ENCODE measurements at regions not wholly inside any gene's neighbourhood (a gene's known extent, or its start where the extent isn't known, plus 50 kb on each side); places are given as distances from the start of the nearest gene placed in this dataset.

- Mint-ChIP-seq H3K4me1 (no peaks in the 10 kb centered on the region), H3K27me3 (peaks cover 12% of the 10 kb centered on the region), H3K36me3 (ENCODE audit: low read depth) (no peaks in the 10 kb centered on the region), H3K27ac (no peak overlapping the region), H3K4me3 (no peak overlapping the region), H3K9me3 (no peaks in the 10 kb centered on the region)
- intact Hi-C loops (cut with micrococcal nuclease), result no loop called here
- ChIA-PET POLR2A (no interaction called here), CTCF (interaction anchor here (1.3 kb wide), 1 partner anchor 15 kb away, joined by 3 read pairs; no protein-coding TSS in a partner anchor)
- TF ChIP-seq CTCF (IDR thresholded peaks at IDR 0.05), result no peak
- no peak for DNase-seq
- no peak for ATAC-seq (ENCODE audit: low read depth)
Measured at GRCh38 chr6:144944106-144944505, 659.0 kb downstream of the UTRN start.

- no peak for TF ChIP-seq CTCF (IDR thresholded peaks at IDR 0.05)
- intact Hi-C loops (cut with micrococcal nuclease), result no loop called here
- DNase-seq (no peak), ATAC-seq (ENCODE audit: low read depth) (no peak)
- Mint-ChIP-seq H3K27ac (no peak overlapping the region), H3K36me3 (ENCODE audit: low read depth) (no peaks in the 10 kb centered on the region), H3K9me3 (no peaks in the 10 kb centered on the region), H3K4me3 (no peak overlapping the region), H3K4me1 (no peaks in the 10 kb centered on the region), H3K27me3 (peaks cover 17% of the 10 kb centered on the region)
- CTCF ChIA-PET, result no interaction called here
- POLR2A ChIA-PET, result no interaction called here
Measured at GRCh38 chr6:144947398-144947976, 662.4 kb downstream of the UTRN start.

- peaks cover 13% of the 10 kb centered on the region for H3K27me3 Mint-ChIP-seq
- no peaks in the 10 kb centered on the region for H3K9me3 Mint-ChIP-seq
- no peaks in the 10 kb centered on the region for H3K4me1 Mint-ChIP-seq
- no peak for TF ChIP-seq CTCF (IDR thresholded peaks at IDR 0.05)
- H3K4me3 Mint-ChIP-seq, result no peak overlapping the region
- ATAC-seq (ENCODE audit: low read depth) (no peak), DNase-seq (no peak)
- no peak overlapping the region for H3K27ac Mint-ChIP-seq
- intact Hi-C loops (cut with micrococcal nuclease), result no loop called here
- POLR2A ChIA-PET, result no interaction called here
- CTCF ChIA-PET, result no interaction called here
- H3K36me3 Mint-ChIP-seq (ENCODE audit: low read depth), result no peaks in the 10 kb centered on the region
Measured at GRCh38 chr6:144951730-144952437, 666.7 kb downstream of the UTRN start.

- no peaks in the 10 kb centered on the region for H3K9me3 Mint-ChIP-seq
- H3K4me3 Mint-ChIP-seq, result no peak overlapping the region
- peaks cover 13% of the 10 kb centered on the region for H3K27me3 Mint-ChIP-seq
- H3K27ac Mint-ChIP-seq, result no peak overlapping the region
- DNase-seq, result no peak
- ChIA-PET POLR2A (no interaction called here), CTCF (no interaction called here)
- TF ChIP-seq CTCF (IDR thresholded peaks at IDR 0.05), result no peak
- ATAC-seq (ENCODE audit: low read depth), result no peak
- intact Hi-C loops (cut with micrococcal nuclease), result no loop called here
- H3K4me1 Mint-ChIP-seq, result no peaks in the 10 kb centered on the region
- no peaks in the 10 kb centered on the region for H3K36me3 Mint-ChIP-seq (ENCODE audit: low read depth)
Measured at GRCh38 chr6:144952456-144953240, 667.5 kb downstream of the UTRN start.

- Mint-ChIP-seq H3K36me3 (ENCODE audit: low read depth) (no peaks in the 10 kb centered on the region), H3K4me1 (no peaks in the 10 kb centered on the region), H3K27me3 (peaks cover 8% of the 10 kb centered on the region), H3K9me3 (no peaks in the 10 kb centered on the region), H3K27ac (no peak overlapping the region), H3K4me3 (no peak overlapping the region)
- ATAC-seq (ENCODE audit: low read depth) (no peak), DNase-seq (no peak)
- intact Hi-C loops (cut with micrococcal nuclease), result no loop called here
- CTCF ChIA-PET, result no interaction called here
- POLR2A ChIA-PET, result no interaction called here
- no peak for TF ChIP-seq CTCF (IDR thresholded peaks at IDR 0.05)
Measured at GRCh38 chr6:144953552-144954240, 668.6 kb downstream of the UTRN start.
